HepG2 (cell line): ENCODE measurements at regions not wholly inside any gene's neighbourhood (a gene's known extent, or its start where the extent isn't known, plus 50 kb on each side); places are given as distances from the start of the nearest gene placed in this dataset.

Experiments used
- ATAC-seq: fragments of 200-7000 bp; cut with Tn5 transposase; 3 replicates; pipeline ENCODE4 v1.9.1; 2020; ENCODE audit warnings: mild to moderate bottlenecking, moderate library complexity
- BruUV-seq: library from RNA; stranded (reverse); fragments of 400-500 nt; replicated peaks from 2 replicates; lab custom pipeline; 2021; lab: Mats Ljungman, UMichigan
- CTCF ChIA-PET: fragments of 300-600 bp; formaldehyde crosslinking; extraction: SDS; loops from one replicate; lab custom pipeline; 2021; ENCODE audit warnings: low total read pairs, inconsistent platforms, low intra/inter-chr PET ratio; lab: Yijun Ruan, JAX
- POLR2A ChIA-PET: fragments of 350-600 bp; sonication (Branson Sonifier 250); formaldehyde crosslinking; loops from one replicate; lab custom pipeline; 2020; ENCODE audit warnings: antibody characterized with exemption, inconsistent platforms; lab: Yijun Ruan, JAX
- DNase-seq: peaks from one replicate; pipeline ENCODE4 v3.0.0-alpha.2; 2015; ENCODE audit warnings: low spot score
- FAIRE-seq: peaks from 3 replicates; lab custom pipeline; 2011; peaks lifted over from hg19 to GRCh38; lab: Jason Lieb, UNC
- H2AFZ ChIP-seq: one replicate; pipeline ENCODE4 v1.6.1; 2011; ENCODE audit warnings: low read length, inconsistent platforms
- H3K27ac ChIP-seq: fragments of 300-600 bp; 3 replicates; pipeline ENCODE4 v1.8.0; 2011; ENCODE audit warnings: mixed run types, mild to moderate bottlenecking, mixed read lengths, low read length, inconsistent platforms; ENCODE audit not compliant: insufficient read depth; ENCODE audit errors: extremely low read length
- H3K27me3 ChIP-seq, 2 experiments: fragments of 200-600 bp in 1 of 2; 2 replicates in 1 of 2; 3 replicates in 1 of 2; pipeline versions ENCODE4 v1.6.0 to v1.8.0; 2011; ENCODE audit warnings: low read length in 2 of 2, mild to moderate bottlenecking in 2 of 2, moderate library complexity in 2 of 2, inconsistent platforms in 1 of 2; ENCODE audit not compliant: insufficient read depth in 2 of 2, control insufficient read depth in 1 of 2
- H3K36me3 ChIP-seq, 2 experiments: fragments of 200-600 bp in 1 of 2; replicated peaks in 1 of 2; 2 replicates in 1 of 2; 3 replicates in 1 of 2; pipeline versions ENCODE4 v1.5.1 to v1.8.0; 2011; ENCODE audit warnings: low read length in 2 of 2, inconsistent platforms in 1 of 2; ENCODE audit not compliant: insufficient read depth in 2 of 2, control insufficient read depth in 1 of 2
- H3K4me1 ChIP-seq: 2 replicates; pipeline ENCODE4 v1.5.1; 2012; ENCODE audit warnings: low read length, inconsistent platforms; ENCODE audit not compliant: insufficient read depth
- H3K4me2 ChIP-seq: 2 replicates; pipeline ENCODE4 v1.6.0; 2011; ENCODE audit warnings: low read depth, low read length, inconsistent platforms
- H3K4me3 ChIP-seq, 3 experiments: fragments of 200-600 bp in 1 of 3; sonication (generic), shearing (Covaris generic) in 1 of 3; replicated peaks in 1 of 3; 2 replicates each; pipeline ENCODE4 v1.5.1; 2011 to 2016; ENCODE audit warnings: low read length in 3 of 3, inconsistent platforms in 2 of 3, low read depth in 2 of 3, mild to moderate bottlenecking in 2 of 3, control low read depth in 1 of 3, mixed read lengths in 1 of 3; ENCODE audit not compliant: insufficient read depth in 1 of 3
- H3K79me2 ChIP-seq: one replicate; pipeline ENCODE4 v1.6.1; 2011; ENCODE audit warnings: low read length, inconsistent platforms; ENCODE audit not compliant: insufficient read depth
- H3K9ac ChIP-seq: 2 replicates; pipeline ENCODE4 v1.6.0; 2011; ENCODE audit warnings: mild to moderate bottlenecking, low read depth, low read length, inconsistent platforms; ENCODE audit not compliant: insufficient read depth
- H3K9me3 ChIP-seq: 2 replicates; pipeline ENCODE4 v1.5.1; 2012; ENCODE audit warnings: mild to moderate bottlenecking, low read length
- H4K20me1 ChIP-seq: 2 replicates; pipeline ENCODE4 v1.6.0; 2011; ENCODE audit warnings: inconsistent platforms, mild to moderate bottlenecking, low read length, moderate library complexity; ENCODE audit not compliant: insufficient read depth
- CBX5 ChIP-seq: sonication (generic); formaldehyde crosslinking; IDR thresholded peaks from 2 replicates; pipeline ENCODE4 v1.4.0; 2020; ENCODE audit warnings: missing genetic modification reagents, borderline replicate concordance
- FOXK1 ChIP-seq: sonication (generic); formaldehyde crosslinking; IDR thresholded peaks from 2 replicates; pipeline ENCODE4 v1.4.0; 2020; ENCODE audit warnings: low read depth, missing genetic modification reagents, borderline replicate concordance
- FOXK2 ChIP-seq: fragments of 450-650 bp; IDR thresholded peaks from 2 replicates; pipeline ENCODE4 v1.6.1; 2016
- HDAC1 ChIP-seq: sonication (generic); formaldehyde crosslinking; IDR thresholded peaks from 2 replicates; pipeline ENCODE4 v1.5.1; 2020; ENCODE audit warnings: mild to moderate bottlenecking, missing genetic modification reagents
- KAT7 ChIP-seq: IDR thresholded peaks from 2 replicates; pipeline ENCODE4 v1.6.1; 2018; ENCODE audit warnings: borderline replicate concordance, missing compliant biosample characterization
- KDM2A ChIP-seq: sonication (generic); formaldehyde crosslinking; IDR thresholded peaks from 2 replicates; pipeline ENCODE4 v1.4.0; 2020; ENCODE audit warnings: low read depth, missing genetic modification reagents, borderline replicate concordance
- KDM5A ChIP-seq: fragments of 200-600 bp; sonication (generic); IDR thresholded peaks from 2 replicates; pipeline ENCODE4 v1.7.0; 2018; ENCODE audit warnings: antibody characterized with exemption, mild to moderate bottlenecking, low read length, borderline replicate concordance
- LCORL ChIP-seq, 2 experiments: fragments of 450-650 bp in 1 of 2; sonication (generic) in 1 of 2; formaldehyde crosslinking in 1 of 2; IDR thresholded peaks; 2 replicates each; pipeline versions ENCODE4 v1.5.0 to v1.6.1; 2017 to 2020; ENCODE audit warnings: antibody characterized with exemption in 1 of 2, missing genetic modification reagents in 1 of 2
- MEF2D ChIP-seq: sonication (generic); formaldehyde crosslinking; IDR thresholded peaks from 2 replicates; pipeline ENCODE4 v1.5.1; 2020; ENCODE audit warnings: mild to moderate bottlenecking, missing genetic modification reagents
- NFIB ChIP-seq: sonication (generic); formaldehyde crosslinking; IDR thresholded peaks from 2 replicates; pipeline ENCODE4 v1.9.0; 2021; ENCODE audit warnings: missing genetic modification reagents, mild to moderate bottlenecking, borderline replicate concordance
- SMARCE1 ChIP-seq: fragments of 450-650 bp; IDR thresholded peaks from 2 replicates; pipeline ENCODE4 v1.6.1; 2017; ENCODE audit warnings: borderline replicate concordance
- SMYD3 ChIP-seq: sonication (generic); formaldehyde crosslinking; IDR thresholded peaks from 2 replicates; pipeline ENCODE4 v1.8.1; 2023; ENCODE audit warnings: mild to moderate bottlenecking, missing genetic modification reagents
- SNAI1 ChIP-seq: sonication (generic); formaldehyde crosslinking; IDR thresholded peaks from 2 replicates; pipeline ENCODE4 v1.5.0; 2020; ENCODE audit warnings: mild to moderate bottlenecking, missing genetic modification reagents, borderline replicate concordance
- TCF7L2 ChIP-seq: IDR thresholded peaks from 2 replicates; pipeline ENCODE4 v1.6.1; 2011; ENCODE audit warnings: mild to moderate bottlenecking, low read depth, low read length, moderate library complexity
- ZC3H4 ChIP-seq: sonication (generic); formaldehyde crosslinking; IDR thresholded peaks from 2 replicates; pipeline ENCODE4 v1.4.0; 2020; ENCODE audit warnings: missing genetic modification reagents, borderline replicate concordance
- ZMAT5 ChIP-seq: sonication (generic); formaldehyde crosslinking; IDR thresholded peaks from 2 replicates; pipeline ENCODE4 v1.5.0; 2020; ENCODE audit warnings: mild to moderate bottlenecking, low read depth, missing genetic modification reagents, borderline replicate concordance
- ZNF34 ChIP-seq: sonication (generic); formaldehyde crosslinking; IDR thresholded peaks from 2 replicates; pipeline ENCODE4 v1.4.0; 2020; ENCODE audit warnings: mild to moderate bottlenecking, missing genetic modification reagents, borderline replicate concordance
- ZNF451 ChIP-seq: sonication (generic); formaldehyde crosslinking; IDR thresholded peaks from 2 replicates; pipeline ENCODE4 v1.5.0; 2020; ENCODE audit warnings: mild to moderate bottlenecking, missing genetic modification reagents
- ZNF512B ChIP-seq: sonication (generic); formaldehyde crosslinking; IDR thresholded peaks from 2 replicates; pipeline ENCODE4 v1.5.1; 2020; ENCODE audit warnings: missing genetic modification reagents, mild to moderate bottlenecking, borderline replicate concordance
- ZNF558 ChIP-seq: sonication (generic); formaldehyde crosslinking; IDR thresholded peaks from 2 replicates; pipeline ENCODE4 v1.9.0; 2022; ENCODE audit warnings: mild to moderate bottlenecking, missing genetic modification reagents, borderline replicate concordance
- ZSCAN29 ChIP-seq: sonication (generic); formaldehyde crosslinking; conservative IDR thresholded peaks from 2 replicates; pipeline ENCODE4 v1.4.0; 2020; ENCODE audit warnings: mild to moderate bottlenecking, missing genetic modification reagents
- WGBS: methylation state at CpG from one replicate; pipeline ENCODE4 v1.1.6; 2017; ENCODE audit warnings: low lambda C conversion rate; 5-methylcytosine and 5-hydroxymethylcytosine counted together
- in situ Hi-C: cut with HindIII; loops from 2 replicates; pipeline ENCODE4 v1.10.0; 2017; ENCODE audit warnings: low pct_unique_long_range_greater_than_20kb; ENCODE audit not compliant: extremely low pct_ligation_motif_present
- intact Hi-C: fragments of 100-400 bp; cut with micrococcal nuclease; formaldehyde crosslinking; loops from one replicate; pipeline ENCODE4 v1.10.0; 2022; ENCODE audit not compliant: unreplicated experiment

- 0 out of 2 replicates have a peak, but pooled peaks have one; percentile 52 for TF ChIP-seq ZC3H4 (CRISPR knock-in tag)
- TF ChIP-seq ZSCAN29 (CRISPR knock-in tag): no peak
- no peak; the same call in 1 of the 2 replicates for TF ChIP-seq SMYD3
- no peak for TF ChIP-seq HDAC1 (CRISPR knock-in tag)
- TF ChIP-seq TCF7L2: no peak
- no peak for TF ChIP-seq NFIB (CRISPR knock-in tag)
- no peak for TF ChIP-seq ZMAT5 (CRISPR knock-in tag)
- no peak for TF ChIP-seq ZNF451 (CRISPR knock-in tag)
- no peak for TF ChIP-seq ZNF558 (CRISPR knock-in tag)
Observed at GRCh38 chr20:51306521-51307358, 235.8 kb downstream of the NFATC2 start (continued).

GRCh38 chr20:51306081-51306480 is 236.4 kb downstream of the NFATC2 start:
- DNase-seq: no peak
- WGBS: 22% methylated on average over 8 of the region's 8 CpGs
- TF ChIP-seq FOXK2: no peak
- no peak for TF ChIP-seq ZNF34 (CRISPR knock-in tag)
- TF ChIP-seq KAT7 (CRISPR knock-in tag): no peak
- no peak for TF ChIP-seq FOXK1 (CRISPR knock-in tag)
- no peak for TF ChIP-seq ZNF558 (CRISPR knock-in tag)
- no peak for TF ChIP-seq KDM5A
- no peak for TF ChIP-seq CBX5
- no peak for TF ChIP-seq SNAI1 (CRISPR knock-in tag)
- TF ChIP-seq SMARCE1: no peak
- TF ChIP-seq KDM2A (CRISPR knock-in tag): no peak
- TF ChIP-seq MEF2D: no peak
- no peak for TF ChIP-seq LCORL (IDR thresholded peaks at IDR 0.05)
- no peak for TF ChIP-seq LCORL (CRISPR knock-in tag; IDR thresholded peaks at IDR 0.05)
- no peak for TF ChIP-seq ZNF512B

More at GRCh38 chr20:51306081-51306480, 236.4 kb downstream of the NFATC2 start:
- POLR2A ChIA-PET: no interaction called here
- H3K27ac ChIP-seq: no peak overlapping the region
- CTCF ChIA-PET: interaction anchor here (1.0 to 3.9 kb wide), 7 partner anchors 86 to 512 kb away, joined by 5 to 45 read pairs (median 11); partner anchors contain the start of gene BCAS4
- no peaks in the 10 kb centered on the region for H3K36me3 ChIP-seq
- H3K9me3 ChIP-seq: 0 out of 2 replicates have a peak, but pooled peaks cover 6% of the 10 kb centered on the region
- intact Hi-C loops: loop anchor here (1.0 to 5.0 kb wide), 3 partner anchors 86 to 514 kb away; no protein-coding TSS in a partner anchor
- no peak overlapping the region for H3K4me3 ChIP-seq
- H3K79me2 ChIP-seq: no peaks in the 10 kb centered on the region
- no peak overlapping the region for H3K4me2 ChIP-seq
- no peaks in the 10 kb centered on the region for H3K4me1 ChIP-seq
- FAIRE-seq (no peak), ATAC-seq (no peak)
- H2AFZ ChIP-seq: no peak overlapping the region
- BruUV-seq: no TSS peak
- H4K20me1 ChIP-seq: no peaks in the 10 kb centered on the region
- in situ Hi-C loops: loop anchor here (5.0 to 25.0 kb wide), 3 partner anchors 84 to 519 kb away; partner anchors contain the start of gene BCAS4
- peaks cover 0 to 23% of the 10 kb centered on the region in 2 experiments; a peak in 1 of 5 replicates for H3K27me3 ChIP-seq
- H3K9ac ChIP-seq: no peak overlapping the region
